HG03108 (cell line): ENCODE measurements at regions not wholly inside any gene's neighbourhood (a gene's known extent, or its start where the extent isn't known, plus 50 kb on each side); places are given as distances from the start of the nearest gene placed in this dataset.

Source experiments
- ATAC-seq: cut with Tn5 transposase; IDR thresholded peaks from one replicate; pipeline ENCODE4 v1.9.1; 2021; ENCODE audit warnings: moderate library complexity; ENCODE audit not compliant: unreplicated experiment

- ATAC-seq = no peak
Measured at GRCh38 chr6:170483413-170483812, 69.7 kb downstream of the PSMB1 start.

- no peak for ATAC-seq
Measured at GRCh38 chr6:170480050-170480692, 72.9 kb downstream of the PSMB1 start.

DNA sequence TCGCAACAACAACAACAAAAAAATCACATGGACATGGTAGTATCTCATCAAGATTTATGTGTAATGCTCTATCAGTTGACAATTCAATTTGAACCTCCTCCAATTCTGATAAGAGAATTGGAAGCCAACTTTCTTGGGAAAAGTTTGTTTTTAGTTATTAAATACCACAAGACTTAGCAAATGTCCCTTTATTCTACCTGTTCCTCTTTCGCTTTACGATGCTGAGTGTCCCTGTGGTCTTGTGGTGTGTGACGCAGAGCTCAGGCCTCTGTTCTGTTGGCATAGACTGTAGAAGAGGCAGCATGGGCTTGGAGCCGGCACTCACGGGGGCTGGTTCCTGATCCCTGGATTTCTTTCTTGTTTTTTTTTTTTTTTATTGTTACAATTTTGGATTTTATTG is 76.7 kb downstream of the PSMB1 start:
- no peak for ATAC-seq

DNA sequence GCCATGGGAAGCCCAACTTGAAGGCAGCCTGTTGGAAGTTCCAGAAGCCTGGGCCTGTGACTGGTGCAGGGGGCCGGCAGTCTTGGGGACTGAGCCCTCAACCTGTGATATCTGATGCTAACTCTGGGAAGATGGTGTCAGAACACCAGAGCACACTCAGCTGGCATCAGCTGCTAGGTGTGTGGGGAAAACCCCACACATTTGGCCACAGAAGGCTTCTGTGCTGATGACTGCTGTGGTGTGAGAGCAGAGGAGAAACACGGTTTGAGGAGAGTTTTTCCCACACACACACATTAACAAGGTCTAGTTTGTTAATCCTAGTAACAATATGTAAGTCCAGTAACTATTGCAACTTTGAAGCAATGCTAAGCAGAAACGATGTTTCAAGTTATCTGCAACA is 78.0 kb downstream of the PSMB1 start:
- no peak for ATAC-seq

- no peak for ATAC-seq
Measured at GRCh38 chr6:170473801-170474200, 79.3 kb downstream of the PSMB1 start.

GRCh38 chr6:170473301-170473717 is 79.8 kb downstream of the PSMB1 start:
- ATAC-seq = no peak

DNA sequence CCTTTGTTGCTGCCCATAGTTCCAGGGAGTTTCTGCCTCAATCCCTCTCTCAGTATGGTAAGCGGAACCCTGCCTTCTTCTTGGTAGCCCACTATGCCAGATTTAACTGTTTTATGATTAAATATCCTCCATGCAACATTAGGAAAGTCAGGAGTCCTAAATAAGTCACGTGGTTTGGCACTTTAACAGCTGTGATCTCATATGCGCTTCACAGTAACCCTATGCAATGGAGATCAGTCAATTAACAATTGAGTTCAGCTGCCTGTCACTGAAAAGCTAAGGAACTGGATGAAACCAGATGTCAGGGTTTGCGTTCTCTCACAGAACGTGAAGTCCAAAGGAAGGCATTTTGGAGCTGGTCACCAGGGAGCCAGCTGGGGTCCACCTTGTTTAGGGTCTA is 81.6 kb downstream of the PSMB1 start:
- ATAC-seq = no peak

GRCh38 chr6:170470734-170471133 is 82.4 kb downstream of the PSMB1 start:
- ATAC-seq = no peak

DNA sequence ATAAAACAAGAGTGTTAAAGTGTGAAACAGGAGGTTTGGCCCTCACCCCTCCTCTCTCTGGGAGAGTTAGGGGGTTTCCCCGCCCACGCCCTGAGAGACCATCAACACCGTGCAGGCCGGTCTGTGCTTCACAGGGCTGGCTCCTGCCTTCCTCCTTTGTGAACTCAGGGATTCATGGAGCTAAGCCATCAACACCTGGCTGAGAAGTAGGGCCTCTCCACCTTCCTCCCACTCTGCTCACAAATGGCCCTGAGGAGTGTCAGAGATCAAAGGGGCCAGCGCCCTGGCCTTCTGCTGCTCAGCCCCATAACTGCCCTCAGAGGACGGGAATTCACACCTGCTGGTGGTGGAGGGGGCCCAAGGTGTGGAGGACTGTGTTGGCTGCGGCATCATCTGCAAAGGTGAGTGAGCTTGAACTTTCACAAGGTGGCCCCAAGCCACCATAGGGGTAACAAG is 88.6 kb downstream of the PSMB1 start:
- ATAC-seq = no peak

DNA sequence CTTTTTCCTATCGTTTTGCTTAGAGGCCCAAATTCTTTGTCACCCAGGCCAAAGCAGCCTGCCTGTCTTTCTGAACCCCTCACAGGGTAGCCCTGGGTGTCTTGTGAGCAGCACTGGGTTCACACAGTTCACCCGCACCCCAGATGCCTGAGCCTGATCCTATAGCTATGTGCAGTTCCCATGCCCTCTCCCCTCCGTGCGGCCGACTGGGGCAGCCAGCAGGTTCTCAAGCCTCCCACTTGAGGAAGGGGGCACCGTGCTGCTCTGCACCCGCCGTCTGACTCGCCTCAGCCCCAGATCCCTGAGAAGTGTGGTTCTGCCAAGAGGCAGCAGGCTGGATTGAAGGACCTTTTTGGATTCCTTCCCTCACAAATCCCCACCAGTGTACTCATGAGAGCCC is 89.0 kb downstream of the PSMB1 start:
- no peak for ATAC-seq

GRCh38 chr6:170463101-170463721 is 89.9 kb downstream of the PSMB1 start:
- no peak for ATAC-seq

DNA sequence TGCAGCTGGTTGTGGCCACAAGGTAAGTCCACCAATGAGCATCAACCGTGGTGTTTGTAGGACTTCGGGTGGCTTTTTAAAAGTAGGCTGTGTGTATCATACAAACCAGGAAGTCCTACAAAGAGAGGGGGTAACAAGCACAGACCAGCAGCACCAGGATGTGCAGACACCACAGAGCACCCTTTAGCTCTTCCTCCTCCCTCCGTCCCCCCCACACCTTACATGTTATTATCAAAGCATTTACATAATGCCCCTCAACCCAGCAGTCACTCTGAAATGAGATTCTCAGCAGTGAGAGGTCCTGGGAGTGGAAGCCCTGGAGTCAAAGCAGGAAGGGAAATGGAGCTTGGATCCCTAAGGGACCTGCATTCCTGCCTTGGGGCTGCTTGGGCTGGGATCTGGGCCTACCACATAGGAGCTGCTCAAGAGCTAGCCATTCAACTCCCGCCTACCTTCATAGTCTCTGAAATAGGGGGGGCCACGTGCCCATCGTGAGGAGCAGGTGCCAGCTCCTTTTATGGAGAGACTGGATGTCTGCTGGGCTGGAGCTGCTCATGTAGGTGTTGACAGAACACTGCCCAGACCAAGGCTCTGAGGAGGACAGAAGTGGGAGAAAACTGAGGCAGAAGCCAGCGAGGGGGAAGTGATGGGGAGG is 90.6 kb downstream of the PSMB1 start:
- no peak for ATAC-seq

GRCh38 chr6:170461556-170462365 is 91.3 kb downstream of the PSMB1 start:
- no peak for ATAC-seq

- no peak for ATAC-seq
Measured at GRCh38 chr6:170461111-170461510, 92.0 kb downstream of the PSMB1 start.

DNA sequence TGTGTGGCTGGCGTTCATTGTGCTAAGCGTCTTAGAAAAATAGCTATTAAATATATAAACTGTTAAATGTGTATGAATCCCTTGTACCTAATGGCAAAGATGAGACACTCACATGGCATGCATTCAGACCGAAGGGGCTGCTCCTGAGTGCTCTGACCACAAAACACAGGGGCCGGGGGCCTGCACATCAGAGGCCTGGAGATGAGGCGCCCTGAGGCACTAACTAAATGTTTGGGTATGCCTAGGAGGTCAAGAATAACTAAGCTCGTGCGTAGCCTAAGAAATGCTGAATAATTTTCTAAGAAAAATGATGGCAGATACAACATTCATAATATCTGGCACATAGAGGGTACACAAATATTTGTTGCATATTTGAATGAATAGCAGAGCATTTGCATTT is 92.5 kb downstream of the PSMB1 start:
- no peak for ATAC-seq

- peak; percentile 81 for ATAC-seq
Measured at GRCh38 chr6:170459451-170459850, 93.7 kb downstream of the PSMB1 start.

DNA sequence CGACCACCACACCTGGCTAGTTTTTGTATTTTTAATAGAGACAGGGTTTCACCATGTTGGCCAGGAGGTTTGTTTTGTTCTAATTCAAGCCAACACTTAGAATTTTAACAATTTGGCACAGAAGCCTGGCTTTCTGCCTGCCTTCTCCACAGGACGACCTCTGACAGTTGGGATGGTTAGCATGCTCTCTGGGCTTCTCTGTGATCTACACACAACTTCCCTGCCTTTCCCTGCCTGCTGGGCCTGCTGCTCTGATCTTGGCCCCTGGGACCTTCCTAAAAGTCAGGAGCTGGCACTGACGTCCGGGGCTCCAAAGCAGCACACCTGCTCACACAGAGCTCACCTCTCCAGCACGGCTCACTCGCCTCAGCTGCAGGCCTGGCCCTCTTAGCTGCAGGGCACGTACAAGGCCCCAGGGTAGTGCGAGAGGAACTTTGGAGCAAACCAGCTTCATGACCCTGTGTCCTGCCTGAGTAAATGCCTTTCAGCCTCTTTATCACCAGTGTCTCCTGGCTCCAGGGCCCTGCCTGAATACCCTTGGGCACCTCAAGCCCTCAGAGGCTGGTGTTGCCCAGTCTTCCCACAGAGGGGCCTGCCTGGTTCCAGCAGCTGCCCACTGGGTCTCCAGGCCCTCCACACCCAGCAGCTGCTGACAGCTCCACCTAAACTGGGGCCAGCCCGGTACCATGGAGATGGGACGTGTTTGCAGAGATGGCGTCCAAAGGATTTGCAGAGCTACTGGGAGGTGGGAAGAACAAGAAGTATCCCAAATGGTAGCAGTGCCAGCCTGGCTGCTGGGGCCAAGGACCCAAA is 96.0 kb downstream of the PSMB1 start:
- ATAC-seq = no peak
